Keratinocyte (primary cell): ENCODE measurements at regions not wholly inside any gene's neighbourhood (a gene's known extent, or its start where the extent isn't known, plus 50 kb on each side); places are given as distances from the start of the nearest gene placed in this dataset.
A peak's percentile ranks its signal among the peaks of the same experiment; 100 is the strongest.

Source experiments
- DNase-seq: peaks from one replicate; pipeline ENCODE4 v3.0.0-alpha.2; 2011; ENCODE audit warnings: low read depth, missing footprints, low spot score
- FAIRE-seq: peaks from 2 replicates; lab custom pipeline; 2011; peaks lifted over from hg19 to GRCh38; lab: Jason Lieb, UNC
- H2AFZ ChIP-seq: 2 replicates; pipeline ENCODE4 v1.6.0; 2012; ENCODE audit warnings: low read length, control low read depth, inconsistent platforms; ENCODE audit not compliant: control insufficient read depth
- H3K27ac ChIP-seq: 2 replicates; pipeline ENCODE4 v1.5.1; 2011; ENCODE audit warnings: low read length; ENCODE audit not compliant: control insufficient read depth, insufficient read depth
- H3K27me3 ChIP-seq: 3 replicates; pipeline ENCODE4 v1.6.0; 2011; ENCODE audit warnings: low read length; ENCODE audit not compliant: control insufficient read depth, insufficient read depth; ENCODE audit errors: extremely low read depth
- H3K36me3 ChIP-seq, 2 experiments: 2 replicates in 1 of 2; 3 replicates in 1 of 2; pipeline ENCODE4 v1.5.1; 2011; ENCODE audit warnings: low read length in 2 of 2, mild to moderate bottlenecking in 1 of 2; ENCODE audit not compliant: control insufficient read depth in 2 of 2, insufficient read depth in 2 of 2; ENCODE audit errors: extremely low read depth in 1 of 2
- H3K4me1 ChIP-seq: 3 replicates; pipeline ENCODE4 v1.5.1; 2011; ENCODE audit warnings: low read length; ENCODE audit not compliant: control insufficient read depth, insufficient read depth; ENCODE audit errors: extremely low read depth
- H3K4me2 ChIP-seq: 3 replicates; pipeline ENCODE4 v1.6.0; 2011; ENCODE audit warnings: low read depth, low read length; ENCODE audit not compliant: control insufficient read depth, insufficient read depth; ENCODE audit errors: extremely low read depth
- H3K4me3 ChIP-seq, 3 experiments: fragments of 200-600 bp in 1 of 3; sonication (generic) in 1 of 3; 2 replicates in 2 of 3; 3 replicates in 1 of 3; pipeline ENCODE4 v1.5.1; 2011 to 2016; ENCODE audit warnings: low read length in 3 of 3, mild to moderate bottlenecking in 3 of 3, control low read depth in 2 of 3, inconsistent platforms in 1 of 3, low read depth in 1 of 3, mixed read lengths in 1 of 3, mixed run types in 1 of 3, moderate library complexity in 1 of 3; ENCODE audit not compliant: control insufficient read depth in 2 of 3, insufficient read depth in 2 of 3; ENCODE audit errors: extremely low read depth in 1 of 3
- H3K79me2 ChIP-seq: 2 replicates; pipeline ENCODE4 v1.6.0; 2012; ENCODE audit warnings: low read length; ENCODE audit not compliant: control insufficient read depth, insufficient read depth
- H3K9ac ChIP-seq: 3 replicates; pipeline ENCODE4 v1.6.0; 2011; ENCODE audit warnings: low read length; ENCODE audit not compliant: control insufficient read depth, insufficient read depth; ENCODE audit errors: extremely low read depth
- H3K9me1 ChIP-seq: 3 replicates; pipeline ENCODE4 v1.6.0; 2011; ENCODE audit warnings: low read length; ENCODE audit not compliant: control insufficient read depth, insufficient read depth; ENCODE audit errors: extremely low read depth
- H3K9me3 ChIP-seq: 2 replicates; pipeline ENCODE4 v1.5.1; 2012; ENCODE audit warnings: low read depth, low read length; ENCODE audit not compliant: control insufficient read depth
- H4K20me1 ChIP-seq: 3 replicates; pipeline ENCODE4 v1.6.0; 2011; ENCODE audit warnings: low read length; ENCODE audit not compliant: control insufficient read depth, insufficient read depth; ENCODE audit errors: extremely low read depth
- EZH2 ChIP-seq: IDR thresholded peaks from one replicate; pipeline ENCODE4 v1.6.1; 2012; ENCODE audit warnings: inconsistent platforms, mild to moderate bottlenecking, low read length, moderate library complexity
- dilution Hi-C: fragments of 300-500 bp; cut with MboI; formaldehyde crosslinking; loops from one replicate; pipeline ENCODE4 v1.7.0; 2020; ENCODE audit warnings: low sequenced_read_pairs; ENCODE audit not compliant: extremely low pct_ligation_motif_present
- TF ChIP-seq, protein P1 (sequence below), 3 experiments: IDR thresholded peaks in 1 of 3; conservative IDR thresholded peaks in 1 of 3; optimal IDR thresholded peaks in 1 of 3; 2 replicates in 2 of 3; 3 replicates in 1 of 3; pipeline versions ENCODE3 to v1.5.1; 2011; ENCODE audit warnings: low read length in 3 of 3, mild to moderate bottlenecking in 3 of 3, moderate library complexity in 2 of 3, control low read depth in 1 of 3, inconsistent platforms in 1 of 3; ENCODE audit not compliant: insufficient read depth in 2 of 3; ENCODE audit errors: extremely low read depth in 1 of 3

DNA sequence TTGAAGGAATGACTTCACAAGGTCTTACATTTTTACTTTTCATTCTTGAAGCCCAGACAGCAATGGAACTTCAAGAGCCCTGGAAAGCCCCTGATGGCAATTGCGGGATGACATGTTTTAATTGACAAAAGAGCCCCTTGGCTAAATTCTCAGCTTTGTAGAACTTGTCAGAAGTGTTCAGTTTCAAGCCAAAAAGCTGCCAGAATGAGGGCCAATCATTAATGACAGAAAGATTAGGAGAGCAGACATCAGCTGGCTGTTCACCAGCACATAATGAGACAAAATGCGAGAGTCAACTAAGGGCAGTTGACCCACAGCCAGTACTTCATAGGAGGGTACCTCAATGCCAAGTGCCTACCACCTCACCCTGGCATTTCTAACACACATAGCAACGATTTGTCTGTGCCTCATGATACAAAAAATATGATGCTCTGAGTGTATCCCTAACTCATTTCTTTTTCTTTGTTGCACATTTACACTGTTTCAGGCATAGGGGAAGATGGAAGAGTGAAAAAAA lies 243.1 kb downstream of the MYLK4 start:
- Histone ChIP-seq H4K20me1 (no peaks in the 10 kb centered on the region), H3K9me3 (no peaks in the 10 kb centered on the region), H3K4me1 (peaks cover 36% of the 10 kb centered on the region), H3K9ac (no peak overlapping the region), H3K27ac (peak overlapping the region; percentile 17), H2AFZ (peak overlapping the region; percentile 28), H3K9me1 (no peaks in the 10 kb centered on the region), H3K36me3 (no peaks in the 10 kb centered on the region), H3K4me2 (peak overlapping the region; percentile 30), H3K79me2 (no peaks in the 10 kb centered on the region), H3K4me3 (no peak overlapping the region), H3K27me3 (no peaks in the 10 kb centered on the region)
- dilution Hi-C loops = no loop called here
- TF ChIP-seq EZH2 = no peak
- TF ChIP-seq, protein P1, sequence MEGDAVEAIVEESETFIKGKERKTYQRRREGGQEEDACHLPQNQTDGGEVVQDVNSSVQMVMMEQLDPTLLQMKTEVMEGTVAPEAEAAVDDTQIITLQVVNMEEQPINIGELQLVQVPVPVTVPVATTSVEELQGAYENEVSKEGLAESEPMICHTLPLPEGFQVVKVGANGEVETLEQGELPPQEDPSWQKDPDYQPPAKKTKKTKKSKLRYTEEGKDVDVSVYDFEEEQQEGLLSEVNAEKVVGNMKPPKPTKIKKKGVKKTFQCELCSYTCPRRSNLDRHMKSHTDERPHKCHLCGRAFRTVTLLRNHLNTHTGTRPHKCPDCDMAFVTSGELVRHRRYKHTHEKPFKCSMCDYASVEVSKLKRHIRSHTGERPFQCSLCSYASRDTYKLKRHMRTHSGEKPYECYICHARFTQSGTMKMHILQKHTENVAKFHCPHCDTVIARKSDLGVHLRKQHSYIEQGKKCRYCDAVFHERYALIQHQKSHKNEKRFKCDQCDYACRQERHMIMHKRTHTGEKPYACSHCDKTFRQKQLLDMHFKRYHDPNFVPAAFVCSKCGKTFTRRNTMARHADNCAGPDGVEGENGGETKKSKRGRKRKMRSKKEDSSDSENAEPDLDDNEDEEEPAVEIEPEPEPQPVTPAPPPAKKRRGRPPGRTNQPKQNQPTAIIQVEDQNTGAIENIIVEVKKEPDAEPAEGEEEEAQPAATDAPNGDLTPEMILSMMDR (optimal IDR thresholded peaks at IDR 0.05 in 1 of 3, IDR thresholded peaks at IDR 0.05 in 1 of 3, conservative IDR thresholded peaks at IDR 0.05 in 1 of 3; ENCODE audit: extremely low read depth in 1 of 3, insufficient read depth in 2 of 3, low read length in 3 of 3) = no peak
- DNase-seq = no peak
- FAIRE-seq = no peak

DNA sequence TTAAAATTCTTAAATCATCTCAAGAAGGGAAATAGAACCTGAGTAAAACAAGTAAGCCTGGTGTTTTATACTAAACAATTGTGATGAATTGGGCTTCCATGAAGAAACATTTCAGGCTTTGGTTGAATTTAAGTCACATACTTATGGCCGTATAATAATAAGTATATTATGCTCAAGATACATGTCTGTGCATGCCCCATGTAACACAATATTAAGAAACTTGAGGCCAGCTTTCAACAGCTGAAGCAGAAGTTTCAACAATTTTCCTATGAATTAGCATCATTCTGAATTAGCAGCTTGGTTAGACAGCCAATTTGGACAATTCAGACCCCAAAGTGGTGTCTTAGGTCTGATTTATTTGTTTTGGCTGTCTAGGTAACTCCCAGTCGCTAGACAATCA lies 243.7 kb downstream of the MYLK4 start:
- H4K20me1 ChIP-seq = no peaks in the 10 kb centered on the region
- peak overlapping the region; percentile 28 for H2AFZ ChIP-seq
- dilution Hi-C loops = no loop called here
- H3K9me1 ChIP-seq = no peaks in the 10 kb centered on the region
- no peak overlapping the region for H3K4me3 ChIP-seq
- H3K27ac ChIP-seq = peak overlapping the region; percentile 17
- H3K4me1 ChIP-seq = peaks cover 41% of the 10 kb centered on the region
- TF ChIP-seq EZH2 = no peak
- TF ChIP-seq, protein P1 (optimal IDR thresholded peaks at IDR 0.05 in 1 of 3, IDR thresholded peaks at IDR 0.05 in 1 of 3, conservative IDR thresholded peaks at IDR 0.05 in 1 of 3; ENCODE audit: extremely low read depth in 1 of 3, insufficient read depth in 2 of 3, low read length in 3 of 3) = no peak
- FAIRE-seq (peak; percentile 41), DNase-seq (no peak)
- H3K4me2 ChIP-seq = peak overlapping the region; percentile 30
- no peaks in the 10 kb centered on the region for H3K27me3 ChIP-seq
- H3K9me3 ChIP-seq = no peaks in the 10 kb centered on the region
- H3K9ac ChIP-seq = no peak overlapping the region
- no peaks in the 10 kb centered on the region for H3K36me3 ChIP-seq
- H3K79me2 ChIP-seq = no peaks in the 10 kb centered on the region
